Limb (tissue), 2 donors: ENCODE measurements at regions not wholly inside any gene's neighbourhood (a gene's known extent, or its start where the extent isn't known, plus 50 kb on each side); places are given as distances from the start of the nearest gene placed in this dataset.

Experiments used
- DNase-seq, 2 donors: peaks; one replicate each; pipeline ENCODE4 v3.0.0-alpha.2; 2016; ENCODE audit errors: extremely low spot score in 2 of 2

DNA sequence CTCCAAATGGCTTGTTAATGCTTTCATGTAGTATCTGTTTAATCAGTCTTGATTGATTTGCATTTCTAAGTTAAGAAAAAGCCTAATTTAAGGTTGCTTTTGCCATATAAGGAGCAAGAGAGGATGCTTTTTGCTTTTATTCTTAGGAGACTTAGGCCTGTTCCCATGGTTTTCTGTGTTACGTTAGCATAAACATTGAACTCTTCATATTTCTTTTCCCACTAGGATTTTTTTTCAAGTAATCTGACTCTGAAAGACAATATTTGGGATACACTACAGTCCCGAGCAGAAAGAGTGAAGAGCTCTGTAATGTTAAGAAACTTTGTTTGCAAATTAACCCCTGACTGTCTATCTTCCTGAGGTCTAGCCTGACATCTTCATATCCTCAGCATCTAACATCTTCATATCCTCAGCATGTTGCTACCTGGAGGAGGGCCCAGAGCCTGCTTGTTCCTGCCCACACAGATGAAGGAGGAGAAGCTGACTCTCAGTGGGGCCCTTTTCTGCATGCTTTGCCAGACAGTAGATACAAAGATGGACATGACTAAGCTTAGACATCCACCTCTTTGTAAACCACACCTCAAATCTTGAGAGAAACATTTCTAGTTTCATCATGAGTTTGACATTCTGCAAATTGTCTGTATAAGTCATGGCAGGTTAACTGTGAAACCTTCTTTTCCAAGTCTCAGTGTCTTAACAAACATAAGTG, 86.2 kb upstream of the COL6A5 start:
- peak in 1 of 2 donors; percentile 79 for DNase-seq

DNA sequence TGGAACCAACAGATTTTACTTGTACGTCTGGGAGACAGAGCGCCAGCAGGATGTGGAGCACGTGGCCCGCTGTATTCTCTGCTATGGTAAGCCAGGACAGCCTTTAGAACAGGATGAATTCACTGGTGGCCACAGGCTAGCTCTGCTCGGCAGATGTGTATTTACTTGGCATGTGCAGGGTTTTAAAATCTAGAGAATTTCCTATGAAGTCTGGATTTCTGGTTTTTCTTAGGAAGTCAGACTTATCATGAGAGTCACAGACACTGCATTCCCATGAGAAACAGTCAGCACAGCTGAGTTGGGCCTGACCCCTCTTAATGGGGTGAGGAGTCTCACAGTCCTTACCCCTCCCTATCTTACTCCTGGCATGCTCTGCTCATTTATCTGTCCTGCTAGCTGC, 84.6 kb upstream of the COL6A5 start:
- DNase-seq, result peak in 1 of 2 donors; percentile 41

DNA sequence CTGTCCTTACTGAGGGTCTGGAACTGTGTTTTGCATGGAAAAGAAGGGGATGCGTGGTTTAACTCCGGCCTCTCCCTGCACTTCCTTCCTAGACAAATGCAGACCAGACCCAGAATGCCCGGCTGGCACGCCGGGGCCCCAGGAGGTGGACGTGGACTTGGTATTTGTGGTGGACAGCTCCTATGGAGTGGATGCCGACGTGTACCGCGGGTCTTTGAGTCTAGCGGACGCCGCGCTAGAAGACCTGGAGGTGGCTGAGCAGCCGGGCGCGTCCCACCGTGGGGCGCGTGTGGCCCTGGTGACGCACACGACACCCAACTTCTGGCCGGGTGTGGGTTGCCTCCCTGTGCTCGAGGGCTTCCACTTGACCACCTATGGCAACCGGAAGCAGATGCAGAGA, 81.8 kb upstream of the COL6A5 start:
- no peak for DNase-seq

DNA sequence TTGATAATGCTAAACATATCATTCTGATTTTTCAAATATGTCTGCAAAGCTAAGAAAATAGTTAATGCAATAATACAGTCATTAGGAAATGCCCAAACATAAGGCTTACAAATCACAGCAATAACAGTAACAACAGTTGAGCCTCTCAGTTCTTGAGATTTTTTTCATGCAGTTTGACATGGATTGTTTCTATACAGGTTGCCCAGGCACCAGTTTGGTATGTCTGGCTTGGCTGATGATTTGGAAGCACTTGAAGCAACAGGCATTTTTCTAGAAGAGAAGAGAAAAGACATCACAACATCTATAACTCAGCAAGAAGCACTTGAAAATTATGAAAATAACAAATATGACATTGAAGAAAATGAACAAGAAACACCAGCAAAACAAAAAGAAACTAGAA, 78.7 kb upstream of the COL6A5 start:
- DNase-seq, result no peak

DNA sequence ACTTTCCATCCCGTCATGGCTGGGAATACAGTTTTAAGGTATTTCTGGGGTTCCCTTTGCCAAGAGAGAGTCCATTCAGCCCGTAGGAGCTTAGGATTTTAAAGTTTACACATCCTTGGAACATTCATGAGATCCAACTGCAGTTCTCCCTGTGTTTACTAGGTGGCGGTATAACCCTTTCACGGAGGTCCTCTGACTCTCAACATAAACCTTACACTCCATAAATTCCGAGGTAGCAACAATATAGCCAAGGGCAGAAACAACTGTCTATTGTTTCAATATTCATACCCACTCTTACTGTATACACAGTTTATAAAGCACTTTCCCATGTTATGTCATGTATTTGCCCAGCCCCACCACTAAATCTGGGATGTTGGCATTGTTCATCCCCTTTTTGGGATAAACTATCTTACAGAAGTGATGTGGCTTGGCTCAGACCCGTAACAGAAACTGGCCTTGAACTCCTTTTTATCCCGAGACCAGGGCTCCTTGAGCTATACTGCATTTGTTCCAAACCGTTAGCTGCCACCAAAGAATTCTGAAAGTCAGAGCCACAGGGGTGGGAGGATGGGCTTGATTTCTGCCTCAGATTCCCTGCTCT, 69.2 kb upstream of the COL6A5 start:
- DNase-seq, result peak in 1 of 2 donors; percentile 86

DNA sequence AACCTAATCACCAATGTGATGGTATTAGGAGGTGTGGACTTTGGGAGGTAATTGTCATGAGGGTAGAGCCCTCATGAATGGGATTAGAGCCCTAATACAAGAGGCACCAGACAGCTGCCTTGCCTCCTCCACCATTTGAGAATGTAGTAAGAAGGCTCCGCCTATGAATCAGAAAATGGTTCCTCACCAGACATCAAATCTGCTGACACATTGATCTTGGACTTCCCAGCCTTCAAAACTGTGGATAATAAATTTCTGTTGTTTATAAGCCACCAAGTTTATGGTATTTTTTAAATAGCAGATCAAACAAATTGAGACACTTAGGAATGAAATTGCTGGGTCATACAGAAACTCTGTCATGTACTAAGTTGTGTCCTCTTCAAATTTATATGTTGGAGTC, 56.8 kb upstream of the COL6A5 start:
- DNase-seq, result no peak

DNA sequence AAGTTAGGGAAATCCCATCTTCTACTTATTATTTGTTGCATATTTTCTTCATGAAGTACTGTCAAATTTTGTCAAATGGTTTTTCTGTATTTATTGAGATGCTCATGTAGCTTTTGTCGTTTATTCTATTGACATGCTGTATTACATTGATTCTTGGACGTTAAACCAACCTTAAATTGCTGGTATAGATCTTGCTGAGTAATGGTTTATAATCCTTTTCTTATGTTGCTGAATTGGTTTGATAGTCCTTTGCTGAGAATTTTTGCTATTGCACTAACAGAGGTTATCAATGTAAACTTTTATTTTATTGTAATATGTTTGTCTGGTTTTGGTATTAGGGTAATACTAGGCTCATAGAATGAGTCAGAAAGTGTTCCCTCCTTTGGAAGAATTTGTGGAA, 54.3 kb upstream of the COL6A5 start:
- no peak for DNase-seq

DNA sequence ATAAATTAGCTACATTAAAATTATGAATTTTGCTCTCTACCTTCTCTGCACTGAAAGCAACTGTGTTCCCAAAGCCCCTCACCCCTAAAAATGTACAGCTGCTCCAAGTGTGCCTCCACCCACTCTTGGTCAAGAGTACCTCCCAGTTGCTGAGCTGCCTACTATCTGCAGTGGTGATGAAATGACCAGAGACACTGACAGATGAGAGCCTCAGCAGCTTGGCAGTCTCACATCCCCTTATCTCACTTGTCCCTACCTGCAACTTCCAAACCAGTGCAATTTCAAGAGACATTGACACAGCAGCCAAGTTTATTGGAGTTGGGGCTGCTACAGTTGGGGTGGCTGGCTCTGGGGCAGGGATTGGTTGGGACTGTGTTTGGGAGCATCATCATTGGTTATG, 52.2 kb upstream of the COL6A5 start:
- DNase-seq, result no peak
